Erythroblast (primary cell): ENCODE measurements at regions not wholly inside any gene's neighbourhood (a gene's known extent, or its start where the extent isn't known, plus 50 kb on each side); places are given as distances from the start of the nearest gene placed in this dataset.

Source experiments
- GATA1 ChIP-seq: IDR thresholded peaks from 2 replicates; pipeline ENCODE4 v1.6.1; 2011; ENCODE audit warnings: low read depth, mild to moderate bottlenecking, control low read depth, low read length, moderate library complexity
- POLR2A ChIP-seq: IDR thresholded peaks from 2 replicates; pipeline ENCODE4 v1.6.1; 2011; ENCODE audit warnings: mild to moderate bottlenecking, low read length

DNA sequence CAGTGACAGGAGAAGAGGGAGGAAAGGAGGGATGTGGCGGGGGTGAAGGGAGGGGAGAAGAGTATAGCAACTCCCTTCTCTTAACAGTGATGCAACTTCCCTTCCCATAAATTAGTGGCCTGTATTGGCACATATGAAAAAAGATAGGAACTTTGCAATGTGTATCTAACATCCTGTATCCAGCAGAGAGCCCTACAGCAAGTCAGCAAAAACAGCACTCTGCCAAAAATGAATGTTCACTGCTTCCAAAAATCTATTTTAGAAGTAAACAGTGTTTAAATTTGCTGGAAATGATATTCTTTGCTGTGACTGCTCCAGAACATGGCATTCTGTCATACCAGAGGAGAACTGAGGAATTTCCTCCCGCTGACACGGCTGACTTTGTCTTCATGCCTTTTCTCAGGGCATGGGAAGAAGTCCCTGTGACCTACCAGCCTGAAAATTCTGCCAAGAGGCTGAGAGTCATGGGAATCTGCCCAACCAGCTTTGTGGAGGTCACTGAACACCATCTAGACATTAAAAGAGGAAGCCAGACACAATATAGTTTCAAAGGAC lies 343.4 kb upstream of the RASGEF1B start:
- TF ChIP-seq POLR2A (no peak), GATA1 (no peak)
